ENCODE measurements at regions not wholly inside any gene's neighbourhood (a gene's known extent, or its start where the extent isn't known, plus 50 kb on each side); places are given as distances from the start of the nearest gene placed in this dataset.

DNA sequence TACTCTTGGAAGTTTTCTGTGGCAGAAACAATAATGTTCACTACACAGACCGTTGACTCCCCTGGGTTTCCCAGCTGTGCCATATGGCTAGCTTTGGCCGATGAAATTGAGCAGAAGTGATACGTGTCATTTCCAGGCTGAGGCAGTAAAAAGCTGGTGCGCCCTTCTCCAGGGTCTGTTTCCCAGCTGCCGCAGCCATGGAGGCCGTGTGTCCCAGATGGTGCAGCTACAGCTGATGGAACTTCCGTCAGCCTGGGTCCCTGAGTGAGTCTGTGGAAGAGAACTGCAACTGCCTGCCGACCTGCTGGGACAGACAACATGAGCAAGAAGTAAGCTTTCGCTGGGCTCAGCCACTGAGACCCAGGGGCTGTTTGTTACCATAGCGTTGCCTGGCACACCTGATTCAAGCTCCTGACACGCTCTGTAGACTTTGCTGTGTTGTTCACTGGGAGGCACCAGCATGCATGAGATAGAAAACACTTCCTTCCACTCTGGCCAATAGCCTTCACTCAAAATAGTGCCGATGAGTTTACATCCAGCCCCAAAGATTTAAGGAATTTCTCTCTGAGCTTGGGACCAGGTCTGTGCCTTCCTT is 116.3 kb upstream of the SLC25A33 start:
- TF ChIP-seq, protein P1, sequence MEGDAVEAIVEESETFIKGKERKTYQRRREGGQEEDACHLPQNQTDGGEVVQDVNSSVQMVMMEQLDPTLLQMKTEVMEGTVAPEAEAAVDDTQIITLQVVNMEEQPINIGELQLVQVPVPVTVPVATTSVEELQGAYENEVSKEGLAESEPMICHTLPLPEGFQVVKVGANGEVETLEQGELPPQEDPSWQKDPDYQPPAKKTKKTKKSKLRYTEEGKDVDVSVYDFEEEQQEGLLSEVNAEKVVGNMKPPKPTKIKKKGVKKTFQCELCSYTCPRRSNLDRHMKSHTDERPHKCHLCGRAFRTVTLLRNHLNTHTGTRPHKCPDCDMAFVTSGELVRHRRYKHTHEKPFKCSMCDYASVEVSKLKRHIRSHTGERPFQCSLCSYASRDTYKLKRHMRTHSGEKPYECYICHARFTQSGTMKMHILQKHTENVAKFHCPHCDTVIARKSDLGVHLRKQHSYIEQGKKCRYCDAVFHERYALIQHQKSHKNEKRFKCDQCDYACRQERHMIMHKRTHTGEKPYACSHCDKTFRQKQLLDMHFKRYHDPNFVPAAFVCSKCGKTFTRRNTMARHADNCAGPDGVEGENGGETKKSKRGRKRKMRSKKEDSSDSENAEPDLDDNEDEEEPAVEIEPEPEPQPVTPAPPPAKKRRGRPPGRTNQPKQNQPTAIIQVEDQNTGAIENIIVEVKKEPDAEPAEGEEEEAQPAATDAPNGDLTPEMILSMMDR (IDR thresholded peaks at IDR 0.05; ENCODE audit: low read length): no peak
- TF ChIP-seq EZH2phosphoT487 (IDR thresholded peaks at IDR 0.05; ENCODE audit: low read length) (no peak), EZH2 (optimal IDR thresholded peaks at IDR 0.05; ENCODE audit: low read depth, low read length) (no peak)
